H1 (cell line): ENCODE measurements at regions not wholly inside any gene's neighbourhood (a gene's known extent, or its start where the extent isn't known, plus 50 kb on each side); places are given as distances from the start of the nearest gene placed in this dataset.

ENCODE experiments used
- EP300 ChIP-seq, 2 experiments: IDR thresholded peaks; 1 replicate in 1 of 2; 2 replicates in 1 of 2; pipeline ENCODE4 v1.6.1; 2011 to 2012; ENCODE audit warnings: low read depth in 2 of 2, low read length in 2 of 2, mild to moderate bottlenecking in 2 of 2, borderline replicate concordance in 1 of 2, inconsistent platforms in 1 of 2, moderate library complexity in 1 of 2
- GTF2F1 ChIP-seq: IDR thresholded peaks from 2 replicates; pipeline ENCODE4 v1.6.1; 2012; ENCODE audit warnings: low read depth, low read length, improper control_type of control experiment, borderline replicate concordance
- KDM5A ChIP-seq: fragments of 200-600 bp; IDR thresholded peaks from 2 replicates; pipeline ENCODE4 v1.7.1; 2012; ENCODE audit warnings: mild to moderate bottlenecking, low read length, inconsistent platforms, mixed read lengths
- MAFK ChIP-seq: IDR thresholded peaks from 2 replicates; pipeline ENCODE4 v1.6.1; 2012; ENCODE audit warnings: low read depth, mild to moderate bottlenecking, improper control_type of control experiment, low read length
- POLR2AphosphoS5 ChIP-seq: IDR thresholded peaks from 2 replicates; pipeline ENCODE4 v1.6.1; 2011; ENCODE audit warnings: low read depth, low read length
- RNF2 ChIP-seq: fragments of 200-900, 300-1000 bp; sonication (generic); IDR thresholded peaks from 2 replicates; pipeline ENCODE4 v1.7.1; 2016; ENCODE audit warnings: borderline replicate concordance, low read depth, mild to moderate bottlenecking, antibody characterized with exemption, low read length; ENCODE audit not compliant: poor library complexity, severe bottlenecking; ENCODE audit errors: missing control alignments
- SAP30 ChIP-seq: fragments of 300-600 bp; sonication (generic); IDR thresholded peaks from 2 replicates; pipeline ENCODE4 v1.7.1; 2012; ENCODE audit warnings: low read length, moderate library complexity, mild to moderate bottlenecking, inconsistent platforms; ENCODE audit not compliant: insufficient read depth, insufficient replicate concordance

DNA sequence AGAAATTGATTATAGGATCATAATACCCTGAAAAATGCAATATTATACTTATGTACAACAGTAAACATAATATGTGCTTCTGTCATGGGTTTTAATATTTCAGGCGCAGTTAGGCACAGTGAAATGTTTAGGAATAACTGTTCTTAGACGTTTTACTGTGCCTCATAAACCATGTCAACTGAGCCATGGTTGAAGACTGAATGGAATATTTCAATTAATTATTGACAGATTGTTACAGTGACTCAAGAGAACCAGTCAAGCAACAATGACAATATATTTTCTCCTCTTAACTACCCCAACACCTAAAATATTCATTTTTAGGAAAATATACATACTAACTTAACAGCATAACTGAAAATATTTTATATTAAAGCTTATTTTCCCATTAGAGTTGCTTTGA, 852.7 kb upstream of the FRG1 start (continued):
- no peak for TF ChIP-seq POLR2AphosphoS5
- TF ChIP-seq KDM5A, result no peak
- no peak for TF ChIP-seq RNF2
- no peak for TF ChIP-seq SAP30
- TF ChIP-seq GTF2F1, result no peak
- no peak for TF ChIP-seq MAFK
- TF ChIP-seq EP300 (IDR thresholded peaks at IDR 0.05; ENCODE audit: borderline replicate concordance in 1 of 2, low read depth in 2 of 2, low read length in 2 of 2), result no peak
